Keratinocyte (primary cell): ENCODE measurements at regions not wholly inside any gene's neighbourhood (a gene's known extent, or its start where the extent isn't known, plus 50 kb on each side); places are given as distances from the start of the nearest gene placed in this dataset.

Experiments
- CTCF ChIP-seq, 3 experiments: IDR thresholded peaks in 1 of 3; conservative IDR thresholded peaks in 1 of 3; optimal IDR thresholded peaks in 1 of 3; 2 replicates in 2 of 3; 3 replicates in 1 of 3; pipeline versions ENCODE3 to v1.5.1; 2011; ENCODE audit warnings: low read length in 3 of 3, mild to moderate bottlenecking in 3 of 3, moderate library complexity in 2 of 3, control low read depth in 1 of 3, inconsistent platforms in 1 of 3; ENCODE audit not compliant: insufficient read depth in 2 of 3; ENCODE audit errors: extremely low read depth in 1 of 3
- EZH2 ChIP-seq: IDR thresholded peaks from one replicate; pipeline ENCODE4 v1.6.1; 2012; ENCODE audit warnings: inconsistent platforms, mild to moderate bottlenecking, low read length, moderate library complexity

DNA sequence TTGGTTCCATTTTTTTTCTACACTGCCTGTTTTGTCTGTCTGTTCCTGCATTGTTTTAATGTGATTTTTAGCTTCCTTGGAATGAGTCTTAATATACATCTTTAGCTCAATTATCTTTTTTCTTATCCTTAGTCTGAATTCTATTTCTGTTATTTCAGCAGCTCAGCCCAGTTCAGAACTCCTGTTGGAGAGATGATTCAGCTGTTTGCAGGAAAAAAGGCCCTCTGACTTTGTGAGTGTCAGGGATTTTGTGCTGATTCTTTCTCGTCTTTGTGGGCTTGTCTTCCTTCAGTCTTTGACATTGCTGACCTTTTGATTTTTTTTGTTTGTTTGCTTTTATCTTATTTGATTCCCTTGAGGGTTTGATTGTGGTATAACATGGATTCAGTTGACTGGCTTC is 343.2 kb upstream of the TRAM1L1 start:
- TF ChIP-seq CTCF (optimal IDR thresholded peaks at IDR 0.05 in 1 of 3, IDR thresholded peaks at IDR 0.05 in 1 of 3, conservative IDR thresholded peaks at IDR 0.05 in 1 of 3; ENCODE audit: extremely low read depth in 1 of 3, insufficient read depth in 2 of 3, low read length in 3 of 3) (no peak), EZH2 (no peak)
